HG03342 (cell line): ENCODE measurements at regions not wholly inside any gene's neighbourhood (a gene's known extent, or its start where the extent isn't known, plus 50 kb on each side); places are given as distances from the start of the nearest gene placed in this dataset.
"Not testable (repeated sequence)": the region's sequence is repeated elsewhere in the genome, so short reads cannot be mapped to it uniquely, and the experiment has no call there.

Experiments
- ATAC-seq: cut with Tn5 transposase; IDR thresholded peaks from one replicate; pipeline ENCODE4 v1.9.1; 2021; ENCODE audit warnings: mild to moderate bottlenecking, moderate library complexity; ENCODE audit not compliant: unreplicated experiment

GRCh38 chr13:21261487-21262216 lies 85.2 kb downstream of the MRPL57 start:
- ATAC-seq, result not testable (repeated sequence)

- not testable (repeated sequence) for ATAC-seq
Observed at GRCh38 chr13:21263909-21264308, 87.5 kb downstream of the MRPL57 start.

DNA sequence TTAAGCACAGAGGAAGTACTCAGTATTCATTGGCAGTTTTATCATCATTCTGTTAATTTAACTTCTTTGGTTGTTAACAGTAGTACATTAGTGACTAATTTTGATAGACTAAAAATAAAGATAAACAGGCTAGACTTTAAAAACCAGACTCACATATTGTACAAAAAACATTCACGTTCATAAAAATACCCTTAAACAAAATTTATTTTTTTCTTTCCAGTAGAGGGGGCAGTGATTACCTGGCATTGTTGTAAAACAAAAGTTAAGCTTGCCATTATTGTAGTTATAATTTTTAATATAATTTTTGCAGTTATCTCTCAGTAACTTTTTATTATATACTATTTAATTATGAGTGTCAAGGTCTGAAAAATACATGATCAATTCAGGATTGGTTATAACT lies 92.0 kb downstream of the MRPL57 start:
- ATAC-seq, result not testable (repeated sequence)

DNA sequence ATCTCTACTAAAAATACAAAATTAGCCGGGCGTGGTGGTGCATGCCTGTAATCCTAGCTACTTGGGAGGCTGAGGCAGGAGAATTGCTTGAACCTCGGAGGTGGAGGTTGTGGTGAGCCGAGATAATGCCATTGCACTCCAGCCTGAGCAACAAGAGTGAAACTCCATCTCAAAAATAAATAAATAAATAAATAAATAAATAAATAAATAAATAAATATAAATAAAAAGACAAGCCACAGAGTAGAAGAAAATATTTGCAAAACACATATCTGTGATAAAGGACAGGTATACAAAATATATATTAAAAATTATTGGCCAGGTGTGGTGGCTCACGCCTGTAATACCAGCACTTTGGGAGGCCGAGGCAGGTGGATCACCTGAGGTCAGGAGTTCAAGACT lies 96.0 kb downstream of the MRPL57 start:
- not testable (repeated sequence) for ATAC-seq

GRCh38 chr13:21274457-21274856 lies 98.0 kb downstream of the MRPL57 start:
- ATAC-seq, result not testable (repeated sequence)

DNA sequence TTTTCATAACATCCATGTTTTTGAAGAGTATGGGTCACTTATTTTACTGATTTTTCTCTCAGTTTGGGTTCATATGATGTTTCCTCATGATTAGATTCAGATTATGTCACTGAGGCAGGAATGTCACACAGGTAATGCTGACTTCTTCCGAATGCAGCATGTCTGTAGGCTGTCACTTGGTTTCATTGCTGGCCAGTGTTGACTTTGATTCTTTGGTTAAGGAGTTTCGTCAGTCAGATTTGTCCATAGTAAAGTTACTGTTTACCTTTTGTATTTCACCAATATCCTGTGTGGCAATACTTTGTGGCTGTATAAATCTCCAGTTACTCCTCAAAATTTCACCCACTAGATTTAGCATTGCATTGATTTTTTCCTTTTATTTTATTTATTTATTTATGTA lies 105.6 kb downstream of the MRPL57 start:
- ATAC-seq, result no peak

DNA sequence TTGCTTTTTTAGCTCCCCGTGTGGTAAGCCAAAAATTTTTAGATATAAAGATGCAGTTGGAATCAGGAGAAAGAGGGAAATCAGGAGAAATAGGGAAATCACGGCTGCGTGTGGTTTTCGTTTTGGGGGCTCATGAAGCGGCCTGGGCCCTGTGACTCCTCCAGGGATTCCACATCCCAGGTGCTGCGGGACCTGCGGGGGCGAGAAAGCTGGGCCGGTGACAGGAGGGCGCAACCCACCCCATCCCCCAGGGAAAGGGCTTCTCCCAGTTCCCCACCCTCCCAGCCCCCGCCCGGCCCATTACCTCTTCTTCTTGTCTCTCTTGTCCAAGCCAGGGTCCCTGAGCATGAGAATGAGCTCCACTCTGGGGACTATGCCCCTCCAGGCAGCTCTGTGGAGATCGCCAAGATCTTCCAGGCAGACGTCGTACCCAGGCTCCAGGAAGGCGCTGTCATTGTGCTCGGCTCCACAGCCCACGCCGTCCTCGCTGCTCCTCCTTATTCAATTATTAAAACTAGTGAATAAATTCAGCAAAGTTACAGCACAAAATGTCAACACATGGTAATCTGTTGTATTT lies 111.0 kb downstream of the MRPL57 start:
- ATAC-seq, result no peak

DNA sequence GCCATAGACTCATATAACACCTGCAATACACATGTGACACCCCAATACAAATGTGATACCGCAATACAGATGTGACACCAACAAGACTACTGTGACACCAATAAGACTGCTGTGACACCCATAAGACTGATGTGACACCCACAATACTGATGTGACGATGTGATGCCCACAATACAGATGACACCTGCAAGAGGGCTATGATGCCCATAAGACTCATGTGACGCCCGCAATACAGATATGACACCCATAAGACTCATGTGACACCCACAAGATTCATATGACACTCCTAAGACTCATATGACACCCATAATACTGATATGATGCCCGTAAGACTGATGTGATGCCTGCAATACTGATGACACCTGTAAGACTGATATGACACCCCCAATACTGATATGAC lies 113.0 kb downstream of the MRPL57 start:
- no peak for ATAC-seq

GRCh38 chr13:21290442-21291002 lies 114.1 kb downstream of the MRPL57 start:
- not testable (repeated sequence) for ATAC-seq

GRCh38 chr13:21291840-21292239 lies 115.4 kb downstream of the MRPL57 start:
- ATAC-seq, result no peak

DNA sequence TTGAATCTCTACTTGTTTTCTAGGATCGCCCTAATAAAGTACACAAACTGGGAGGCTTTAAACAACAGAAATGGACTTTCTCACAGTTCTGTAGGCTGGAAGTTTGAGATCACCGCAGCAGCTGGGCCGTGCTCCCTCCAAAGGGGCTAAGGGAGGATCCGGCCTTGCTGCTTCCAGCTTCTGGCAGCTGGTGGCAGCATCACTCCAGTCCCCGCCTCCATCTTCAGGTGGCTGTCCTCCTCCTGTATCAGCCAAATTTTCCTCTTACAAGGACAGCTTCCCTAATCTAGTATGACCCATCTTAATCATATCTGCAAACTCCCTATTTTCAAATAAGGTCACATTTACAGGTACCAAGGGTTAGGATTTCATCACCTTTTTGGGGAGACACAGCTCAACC lies 120.5 kb downstream of the MRPL57 start:
- ATAC-seq, result not testable (repeated sequence)

DNA sequence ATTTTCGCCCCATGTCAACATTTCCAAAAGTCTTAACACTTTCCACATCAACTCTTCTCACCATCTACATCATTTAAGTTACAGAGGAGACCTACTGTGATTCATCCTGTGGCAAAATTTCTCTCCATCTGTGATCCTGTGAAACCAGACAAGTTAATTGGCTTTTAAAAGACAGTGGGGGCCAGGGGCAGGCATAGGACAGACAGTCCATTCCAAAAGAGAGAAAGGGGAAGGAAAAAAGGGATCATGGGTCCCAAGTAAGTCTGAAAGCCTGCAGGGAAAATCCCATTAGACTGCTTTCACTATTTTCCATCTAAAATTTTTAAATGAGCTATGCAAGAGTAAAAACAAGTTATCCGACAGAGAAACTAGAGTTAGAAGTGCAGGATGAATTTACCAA lies 121.0 kb downstream of the MRPL57 start:
- ATAC-seq, result no peak

- ATAC-seq, result peak; percentile 93
Observed at GRCh38 chr13:21297914-21298831, 121.7 kb downstream of the MRPL57 start.

GRCh38 chr13:21304256-21304655 lies 127.8 kb downstream of the MRPL57 start:
- no peak for ATAC-seq

- not testable (repeated sequence) for ATAC-seq
Observed at GRCh38 chr13:21306300-21307073, 130.0 kb downstream of the MRPL57 start.

DNA sequence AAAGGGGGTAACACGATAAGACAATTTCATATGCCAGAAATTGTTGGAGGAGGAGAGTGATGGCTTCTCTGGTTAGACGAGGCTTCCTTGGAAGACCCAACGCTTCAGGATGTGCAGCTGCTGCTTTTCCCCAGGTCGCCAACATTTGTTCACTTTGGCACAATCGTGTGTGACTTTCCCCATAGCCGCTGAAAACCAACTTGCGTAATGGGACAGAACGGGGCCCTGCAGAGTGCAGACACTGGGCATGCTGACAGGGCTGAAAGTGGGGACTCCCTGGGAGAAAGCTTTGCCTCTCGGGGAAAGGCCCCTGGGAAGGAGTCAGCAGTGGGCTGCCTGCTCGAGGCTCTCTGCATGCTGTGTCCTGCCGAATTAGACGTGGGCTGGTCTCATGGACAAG lies 130.7 kb downstream of the MRPL57 start:
- ATAC-seq, result not testable (repeated sequence)

DNA sequence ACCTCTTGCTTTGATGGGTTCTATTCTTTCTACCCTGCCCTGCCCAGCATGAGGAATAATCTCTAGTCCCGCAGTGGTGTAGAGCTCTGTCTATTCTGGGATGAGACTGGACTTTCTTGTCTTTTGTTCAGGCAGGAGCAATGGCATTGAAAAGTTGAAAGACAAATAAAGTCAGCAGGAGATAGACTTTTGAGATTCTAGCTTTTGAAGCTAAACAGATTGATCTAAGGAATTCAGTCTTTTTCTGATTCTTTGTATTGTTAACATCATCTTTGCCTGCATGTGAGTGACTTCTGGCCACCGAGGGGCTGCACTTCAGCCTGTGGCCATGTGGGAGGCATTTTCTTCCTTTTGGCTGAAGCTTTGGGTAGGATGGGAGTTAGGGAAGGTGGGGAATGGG lies 132.4 kb downstream of the MRPL57 start:
- no peak for ATAC-seq

DNA sequence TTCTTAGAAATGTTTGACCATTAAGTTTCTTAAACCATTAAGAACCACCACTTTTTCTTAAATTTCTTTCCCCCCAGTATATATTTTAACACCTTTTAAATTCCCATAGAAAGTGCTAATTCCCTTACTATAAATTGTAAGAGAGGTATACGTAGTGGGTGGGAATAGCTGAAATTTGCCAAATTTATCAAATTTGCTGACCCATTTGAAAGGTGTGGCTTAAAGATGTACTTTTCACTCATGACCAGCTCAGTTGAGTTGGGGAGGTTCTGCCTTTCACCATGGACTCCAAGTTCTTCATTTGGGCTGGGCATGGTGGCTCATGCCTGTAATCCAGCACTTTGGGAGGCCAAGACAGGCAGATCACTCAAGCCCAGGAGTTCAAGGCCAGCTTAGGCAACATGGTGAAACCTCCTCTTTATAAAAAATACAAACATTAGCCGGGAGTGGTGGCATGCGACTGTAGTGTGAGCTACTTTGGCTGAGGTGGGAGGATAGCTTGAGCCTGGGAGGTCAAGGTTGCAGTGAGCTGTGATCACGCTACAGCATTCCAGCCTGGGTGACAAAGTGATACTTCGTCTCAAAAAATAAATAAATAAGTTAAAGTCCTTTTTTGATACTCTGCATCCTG lies 133.2 kb downstream of the MRPL57 start:
- no peak for ATAC-seq

GRCh38 chr13:21310220-21310619 lies 133.8 kb downstream of the MRPL57 start:
- no peak for ATAC-seq

GRCh38 chr13:21314976-21315375 lies 138.5 kb downstream of the MRPL57 start:
- not testable (repeated sequence) for ATAC-seq
